GM12872 (cell line): ENCODE measurements at regions not wholly inside any gene's neighbourhood (a gene's known extent, or its start where the extent isn't known, plus 50 kb on each side); places are given as distances from the start of the nearest gene placed in this dataset.

Experiments
- TF ChIP-seq, protein P1 (sequence below): IDR thresholded peaks from 3 replicates; pipeline ENCODE4 v1.5.1; 2011; ENCODE audit warnings: low read depth, mild to moderate bottlenecking, low read length, moderate library complexity; ENCODE audit not compliant: insufficient read depth

DNA sequence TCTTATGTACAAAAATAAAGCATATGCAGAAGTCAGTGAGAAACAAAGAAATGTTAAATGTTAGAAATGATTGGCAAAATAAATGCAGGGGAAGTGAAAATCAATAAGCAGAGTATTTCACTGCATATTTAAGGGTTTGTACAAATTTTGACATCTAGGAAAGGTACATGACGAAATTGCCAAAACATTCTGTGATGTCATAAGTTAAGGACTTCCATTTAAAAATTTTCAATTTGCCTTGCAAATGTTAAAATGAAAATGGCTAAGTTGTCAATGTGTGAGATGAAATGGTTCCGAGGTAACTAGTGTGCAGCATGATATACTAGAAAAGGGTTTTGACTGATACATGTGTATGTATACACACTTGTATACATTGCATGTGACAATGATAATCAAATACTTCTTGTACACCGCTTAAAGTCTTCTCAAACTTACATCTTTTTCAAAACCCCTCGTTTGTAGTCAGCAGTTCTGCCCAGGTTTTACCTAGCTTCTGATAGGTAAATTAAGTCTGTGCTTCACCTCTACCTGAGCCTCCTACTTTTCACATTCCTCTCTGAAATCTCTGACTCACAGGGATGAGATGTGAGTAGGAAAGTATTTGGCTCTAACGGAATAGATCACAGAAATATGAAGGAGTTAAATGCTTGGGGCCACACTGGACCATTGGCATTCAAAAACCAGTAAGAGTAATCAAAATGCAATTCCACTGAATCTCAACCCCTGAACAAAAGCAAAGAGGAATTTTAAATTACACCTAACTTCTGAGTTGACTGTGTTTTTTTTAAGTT lies 442.4 kb upstream of the FOXG1 start:
- TF ChIP-seq, protein P1, sequence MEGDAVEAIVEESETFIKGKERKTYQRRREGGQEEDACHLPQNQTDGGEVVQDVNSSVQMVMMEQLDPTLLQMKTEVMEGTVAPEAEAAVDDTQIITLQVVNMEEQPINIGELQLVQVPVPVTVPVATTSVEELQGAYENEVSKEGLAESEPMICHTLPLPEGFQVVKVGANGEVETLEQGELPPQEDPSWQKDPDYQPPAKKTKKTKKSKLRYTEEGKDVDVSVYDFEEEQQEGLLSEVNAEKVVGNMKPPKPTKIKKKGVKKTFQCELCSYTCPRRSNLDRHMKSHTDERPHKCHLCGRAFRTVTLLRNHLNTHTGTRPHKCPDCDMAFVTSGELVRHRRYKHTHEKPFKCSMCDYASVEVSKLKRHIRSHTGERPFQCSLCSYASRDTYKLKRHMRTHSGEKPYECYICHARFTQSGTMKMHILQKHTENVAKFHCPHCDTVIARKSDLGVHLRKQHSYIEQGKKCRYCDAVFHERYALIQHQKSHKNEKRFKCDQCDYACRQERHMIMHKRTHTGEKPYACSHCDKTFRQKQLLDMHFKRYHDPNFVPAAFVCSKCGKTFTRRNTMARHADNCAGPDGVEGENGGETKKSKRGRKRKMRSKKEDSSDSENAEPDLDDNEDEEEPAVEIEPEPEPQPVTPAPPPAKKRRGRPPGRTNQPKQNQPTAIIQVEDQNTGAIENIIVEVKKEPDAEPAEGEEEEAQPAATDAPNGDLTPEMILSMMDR, result no peak

DNA sequence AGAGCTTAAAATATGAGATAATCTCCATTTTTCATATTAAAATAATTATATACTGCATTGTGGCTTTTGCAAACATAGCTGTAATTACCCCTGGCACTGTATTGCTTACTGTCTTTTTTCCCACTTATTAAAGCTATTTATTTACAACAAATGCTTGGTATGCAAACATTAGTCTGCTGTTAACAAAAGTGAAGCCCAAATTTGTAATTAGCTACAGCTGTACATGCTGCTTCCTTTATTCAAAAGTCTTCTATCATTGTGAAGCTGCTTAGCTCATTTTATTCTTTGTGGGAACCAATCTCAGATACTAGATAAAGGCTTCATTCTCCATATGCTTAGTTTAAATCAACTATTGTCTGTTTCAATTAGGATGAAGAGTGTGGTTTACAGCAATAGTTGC lies 425.8 kb upstream of the FOXG1 start:
- TF ChIP-seq, protein P1, result no peak

DNA sequence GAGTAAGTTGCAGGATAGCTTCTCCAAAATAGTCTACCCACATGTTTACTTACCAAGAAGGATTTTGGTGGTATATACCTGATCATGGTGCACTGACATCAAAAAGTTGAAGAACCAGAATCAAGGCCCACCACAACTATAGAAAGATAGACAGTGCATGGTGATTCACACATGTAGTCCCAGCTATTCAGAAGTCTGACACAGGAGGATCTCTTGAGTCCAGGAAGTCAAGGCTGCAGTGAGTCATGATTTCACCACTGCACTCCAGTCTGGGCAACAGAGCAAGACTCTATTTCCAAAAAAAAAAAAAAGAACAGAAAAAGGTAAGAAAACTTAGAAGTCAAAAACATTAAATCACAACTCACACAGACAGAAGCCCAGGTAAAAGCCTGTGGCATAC lies 422.2 kb upstream of the FOXG1 start:
- TF ChIP-seq, protein P1, result no peak

DNA sequence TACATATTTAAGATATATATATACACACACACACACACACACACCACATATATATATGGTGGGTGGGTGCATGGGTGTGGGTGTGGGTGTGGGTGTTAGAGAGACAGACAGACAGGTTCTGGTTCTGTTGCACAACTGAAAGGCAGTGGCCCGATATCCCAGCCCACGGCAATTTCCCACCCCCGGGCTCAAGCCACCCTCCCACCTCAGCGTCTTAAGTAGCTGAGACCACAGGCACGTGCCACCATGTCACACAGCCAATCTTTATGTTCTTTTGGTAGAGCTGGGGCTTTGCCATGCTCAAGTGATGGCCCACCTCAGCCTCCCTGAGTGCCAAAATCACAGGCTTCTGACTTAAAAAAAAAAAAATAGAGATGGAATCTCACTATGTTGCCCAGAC lies 417.8 kb upstream of the FOXG1 start:
- TF ChIP-seq, protein P1, result no peak

DNA sequence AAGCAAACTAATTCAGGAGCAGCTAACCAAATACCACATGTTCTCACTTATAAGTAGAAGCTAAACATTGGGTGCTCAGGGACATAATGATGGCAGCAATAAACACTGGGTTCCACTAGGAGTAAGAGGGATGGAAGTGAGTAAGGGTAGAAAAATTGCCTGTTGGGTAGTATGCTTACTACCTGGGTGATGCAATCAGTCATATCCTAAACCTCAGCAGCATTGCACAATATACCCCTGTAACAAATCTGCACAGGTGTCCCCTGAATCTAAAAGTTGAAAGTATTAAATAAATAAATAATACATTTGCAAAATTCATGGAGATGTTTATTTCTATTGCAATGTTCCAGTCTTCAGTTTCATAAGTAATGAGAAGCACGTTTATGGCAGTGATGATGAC lies 409.8 kb upstream of the FOXG1 start:
- TF ChIP-seq, protein P1, result no peak

DNA sequence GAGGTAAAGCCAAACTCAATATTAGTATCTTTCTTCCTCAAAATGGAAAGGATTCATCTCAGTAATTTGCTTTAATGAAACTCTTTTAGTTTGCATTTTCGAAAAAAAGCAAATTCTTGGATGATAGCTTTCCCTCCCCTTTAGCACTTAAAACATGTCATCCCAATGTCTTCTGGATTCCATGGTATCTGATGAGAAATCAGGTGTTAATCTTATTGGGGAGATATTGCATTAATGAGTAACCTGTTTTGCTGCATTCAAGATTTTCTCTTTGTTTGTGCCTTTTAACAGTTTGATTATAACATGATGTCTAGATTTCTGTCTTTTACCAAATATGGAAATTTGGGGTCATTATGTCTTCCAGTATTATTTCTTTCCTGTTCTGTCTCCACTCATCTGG lies 405.1 kb upstream of the FOXG1 start:
- TF ChIP-seq, protein P1, result no peak

DNA sequence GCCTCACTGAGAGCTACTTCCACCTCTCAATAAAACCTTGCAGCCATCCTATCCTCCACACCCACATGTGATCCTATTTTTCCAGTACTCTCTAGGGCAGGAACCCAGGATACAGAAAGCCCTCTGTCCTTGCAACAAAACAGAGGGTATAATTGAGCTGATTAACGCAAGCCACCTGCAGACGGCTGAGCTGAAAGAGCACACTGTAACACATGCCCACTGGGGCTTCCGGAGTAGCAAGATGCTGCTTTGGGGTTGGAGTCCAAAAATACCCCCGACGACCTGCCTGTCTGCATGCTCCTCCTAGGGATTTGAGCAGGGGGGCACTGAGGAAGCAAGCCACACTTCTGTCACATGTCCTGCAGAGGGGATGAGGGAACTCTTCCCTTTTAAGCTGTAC lies 401.1 kb upstream of the FOXG1 start:
- TF ChIP-seq, protein P1, result no peak
